HG03025 (cell line): ENCODE measurements at regions not wholly inside any gene's neighbourhood (a gene's known extent, or its start where the extent isn't known, plus 50 kb on each side); places are given as distances from the start of the nearest gene placed in this dataset.

ENCODE experiments used
- ATAC-seq: cut with Tn5 transposase; IDR thresholded peaks from one replicate; pipeline ENCODE4 v1.9.1; 2021; ENCODE audit warnings: mild to moderate bottlenecking, moderate library complexity; ENCODE audit not compliant: unreplicated experiment, low FRiP score

- no peak for ATAC-seq
Measured at GRCh38 chr3:180516368-180516767, 85.6 kb upstream of the TTC14 start.

DNA sequence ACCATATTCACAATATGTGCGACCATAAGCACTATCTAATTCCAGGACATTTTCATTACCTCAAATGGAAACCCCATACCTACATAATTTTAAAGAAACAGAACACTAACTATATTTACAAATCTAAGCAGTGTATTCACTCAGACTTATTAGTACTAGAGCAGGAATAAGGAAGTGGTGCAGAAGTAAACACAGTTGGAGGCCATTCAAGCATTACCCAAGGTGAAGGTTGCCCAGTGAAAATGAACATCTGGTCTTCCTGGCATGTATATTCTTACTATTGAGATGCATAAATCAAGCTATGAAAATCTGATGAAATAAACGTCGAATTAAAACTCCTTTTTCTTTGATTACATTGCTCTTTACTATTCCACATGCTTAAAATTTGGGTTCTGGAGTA, 78.9 kb upstream of the TTC14 start:
- ATAC-seq, result no peak

DNA sequence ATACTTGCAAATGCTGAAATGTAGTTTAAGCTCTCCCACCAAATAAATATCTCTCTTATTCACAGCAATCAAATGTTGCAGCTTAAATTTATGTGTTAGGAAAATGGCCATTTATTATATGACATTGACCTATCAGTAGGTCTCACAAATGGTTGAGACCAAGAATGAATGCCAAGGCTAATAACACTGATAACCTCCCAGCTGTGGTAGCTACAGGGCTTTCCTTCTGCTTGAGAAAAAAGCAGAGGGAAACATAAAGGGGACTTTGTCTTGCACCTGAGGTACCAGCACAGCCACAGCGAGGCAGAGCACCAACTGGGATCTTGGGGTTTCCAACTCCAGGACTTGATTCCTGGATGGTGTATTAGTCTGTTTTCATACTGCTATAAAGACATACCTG, 73.1 kb upstream of the TTC14 start:
- no peak for ATAC-seq

GRCh38 chr3:180529778-180530177, 72.2 kb upstream of the TTC14 start:
- ATAC-seq, result no peak

DNA sequence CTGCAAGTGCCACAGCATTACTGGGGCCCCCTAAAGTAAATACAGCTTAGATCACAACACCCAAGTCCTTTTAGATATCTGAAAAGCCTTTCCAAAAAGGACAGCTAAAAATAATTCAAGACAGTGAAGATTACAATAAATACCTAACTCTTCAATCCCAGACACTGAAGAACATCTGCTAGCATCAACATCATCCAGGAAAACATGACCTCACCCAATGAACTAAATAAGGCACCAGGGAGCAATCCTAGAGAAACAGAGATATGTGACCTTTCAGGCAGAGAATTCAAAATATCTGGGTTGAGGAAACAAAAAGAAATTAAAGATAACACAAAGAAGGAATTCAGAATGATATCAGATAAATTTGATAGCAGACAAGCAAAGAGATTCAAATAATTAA, 71.7 kb upstream of the TTC14 start:
- ATAC-seq, result no peak

DNA sequence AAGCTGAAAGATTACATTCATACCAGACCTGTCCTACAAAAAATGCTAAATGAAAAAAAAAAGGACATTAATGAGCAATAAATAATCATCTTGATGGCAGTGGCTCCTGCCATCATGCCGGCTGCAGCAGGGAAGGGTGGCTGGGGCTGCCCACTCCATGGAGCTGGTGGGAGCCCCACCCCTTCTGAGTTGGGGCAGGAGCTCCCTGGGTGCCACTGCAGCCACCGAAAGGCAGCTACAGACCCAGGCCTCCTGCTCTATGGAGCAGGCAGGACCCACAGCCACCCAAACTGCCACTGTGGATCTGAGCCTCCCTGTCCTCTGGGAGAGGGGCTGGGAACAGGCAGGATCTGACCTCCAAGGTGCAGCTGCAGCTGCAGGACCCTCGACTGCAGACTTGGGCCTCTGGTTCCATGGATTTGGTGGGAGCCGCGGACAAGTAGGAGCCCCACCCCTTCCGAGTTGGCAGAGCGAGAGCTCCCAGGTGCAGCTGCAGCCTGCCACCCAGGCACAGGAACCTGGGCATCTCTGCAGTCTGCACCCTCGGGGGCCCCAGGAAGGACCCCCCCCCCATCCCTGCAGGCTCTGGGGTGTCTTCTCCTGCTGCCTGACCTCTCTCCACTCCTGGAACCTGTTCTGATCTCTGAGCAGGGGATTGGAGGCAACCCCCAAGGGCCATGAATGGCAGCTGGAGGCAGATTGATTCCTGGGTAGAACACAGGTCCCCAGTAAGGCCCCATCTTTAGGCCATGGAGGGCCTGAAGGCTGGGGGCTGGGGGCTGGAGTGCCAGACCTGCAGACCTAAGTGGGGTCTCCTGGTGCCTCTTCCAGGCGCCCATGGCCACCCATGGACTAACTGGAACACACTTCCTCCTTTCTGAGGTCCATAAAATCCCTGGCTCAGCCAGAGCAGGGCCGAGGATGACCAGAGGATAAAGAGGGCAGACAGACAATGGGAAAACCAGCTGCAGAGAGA, 70.4 kb upstream of the TTC14 start:
- ATAC-seq, result no peak

DNA sequence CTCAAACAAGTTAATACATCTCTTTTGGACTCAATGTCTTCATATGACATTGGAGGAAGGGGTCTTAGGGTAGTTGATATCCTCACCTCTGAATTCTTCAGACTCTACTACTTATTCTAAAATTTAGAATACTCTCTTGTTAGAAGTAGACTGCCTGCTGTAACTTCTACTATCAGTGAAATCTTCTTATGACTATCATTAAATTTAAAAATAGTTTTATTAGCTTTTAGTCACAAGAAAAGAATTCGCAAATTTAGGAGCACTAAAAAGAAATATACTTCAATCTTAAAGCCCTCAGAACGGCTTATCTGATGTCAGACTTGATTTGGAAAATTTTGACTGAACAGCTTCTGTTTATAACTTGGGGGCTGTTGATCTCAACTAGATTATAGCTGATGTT, 67.1 kb upstream of the TTC14 start:
- ATAC-seq, result no peak

GRCh38 chr3:180538493-180538892, 63.5 kb upstream of the TTC14 start:
- no peak for ATAC-seq

DNA sequence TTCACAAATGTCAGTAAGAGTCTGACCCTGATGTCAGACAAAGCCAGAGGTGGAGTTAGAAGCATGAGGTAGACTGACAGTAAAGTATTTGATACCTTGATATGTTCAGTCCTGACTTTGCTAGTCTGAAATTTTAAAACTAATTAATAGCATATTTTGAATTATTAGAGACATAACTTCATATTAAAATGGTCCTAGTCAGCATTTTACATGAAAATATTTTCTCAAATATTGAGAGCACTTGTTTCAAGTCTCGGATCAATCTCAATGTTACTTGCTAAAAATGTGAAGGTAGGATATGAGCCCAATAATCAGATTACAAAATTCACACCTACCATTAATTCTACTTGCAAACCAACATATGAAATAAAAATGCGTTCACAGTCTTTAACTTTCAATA, 58.1 kb upstream of the TTC14 start:
- ATAC-seq, result no peak

- ATAC-seq, result no peak
Measured at GRCh38 chr3:180546863-180547262, 55.1 kb upstream of the TTC14 start.

DNA sequence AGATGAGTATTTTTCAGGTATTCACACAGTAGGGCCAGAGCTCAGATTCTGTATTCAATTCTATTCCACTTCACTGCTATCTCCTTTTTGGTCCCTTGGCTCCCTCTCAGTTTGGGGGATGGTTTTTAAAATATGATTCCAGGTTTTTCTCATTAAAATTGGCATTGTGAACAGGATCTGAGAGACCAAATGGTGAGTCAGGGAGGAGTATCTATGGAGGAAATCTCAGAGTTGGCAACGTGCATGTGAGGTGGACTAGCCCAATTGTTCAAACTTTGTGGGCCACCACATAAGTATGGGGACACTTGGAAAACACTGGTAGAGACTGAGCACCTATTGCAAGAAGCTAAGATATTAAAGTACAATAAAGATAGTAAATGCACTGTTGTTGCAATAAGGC, 53.9 kb upstream of the TTC14 start:
- ATAC-seq, result no peak
